Erythroblast (primary cell): ENCODE measurements at regions not wholly inside any gene's neighbourhood (a gene's known extent, or its start where the extent isn't known, plus 50 kb on each side); places are given as distances from the start of the nearest gene placed in this dataset.

Source experiments
- GATA1 ChIP-seq: IDR thresholded peaks from 2 replicates; pipeline ENCODE4 v1.6.1; 2011; ENCODE audit warnings: low read depth, mild to moderate bottlenecking, control low read depth, low read length, moderate library complexity
- POLR2A ChIP-seq: IDR thresholded peaks from 2 replicates; pipeline ENCODE4 v1.6.1; 2011; ENCODE audit warnings: mild to moderate bottlenecking, low read length

DNA sequence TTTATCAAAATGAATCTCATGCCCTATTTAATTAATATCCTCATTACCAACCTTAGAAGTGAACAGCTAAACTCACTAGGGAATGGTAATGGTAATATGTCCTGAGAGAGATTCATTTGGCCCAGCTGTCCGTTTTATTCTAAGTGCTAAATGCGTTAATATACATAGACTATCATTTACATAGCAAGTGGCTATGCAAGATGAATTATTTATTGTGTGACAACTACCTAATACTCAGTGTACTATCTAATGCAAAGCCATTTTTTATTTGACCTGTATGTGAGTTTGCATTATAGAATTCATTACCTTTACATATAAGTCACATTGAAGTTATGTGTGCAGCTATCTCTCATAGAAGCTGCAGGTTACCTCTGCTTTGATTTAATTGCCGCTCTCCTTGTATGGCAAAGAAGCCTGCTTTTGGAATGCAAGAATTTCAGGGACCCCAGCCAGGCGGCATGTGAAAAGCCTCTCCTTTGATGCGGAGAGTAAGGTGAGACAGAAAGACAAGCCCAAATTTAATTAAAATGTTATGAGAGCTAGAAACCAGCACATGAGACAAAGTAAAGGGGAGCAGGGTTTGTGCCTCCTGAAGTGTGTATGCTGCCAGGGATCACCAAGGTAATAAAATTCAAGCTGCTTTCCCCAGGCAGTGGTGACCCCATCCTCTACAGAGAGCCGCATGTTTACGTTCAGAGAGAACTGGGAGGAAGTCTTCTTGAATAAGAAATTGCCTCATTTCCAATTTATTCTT, 693.0 kb upstream of the MAP3K7 start:
- no peak for TF ChIP-seq POLR2A
- TF ChIP-seq GATA1 = no peak
